ENCODE measurements at regions not wholly inside any gene's neighbourhood (a gene's known extent, or its start where the extent isn't known, plus 50 kb on each side); places are given as distances from the start of the nearest gene placed in this dataset.

DNA sequence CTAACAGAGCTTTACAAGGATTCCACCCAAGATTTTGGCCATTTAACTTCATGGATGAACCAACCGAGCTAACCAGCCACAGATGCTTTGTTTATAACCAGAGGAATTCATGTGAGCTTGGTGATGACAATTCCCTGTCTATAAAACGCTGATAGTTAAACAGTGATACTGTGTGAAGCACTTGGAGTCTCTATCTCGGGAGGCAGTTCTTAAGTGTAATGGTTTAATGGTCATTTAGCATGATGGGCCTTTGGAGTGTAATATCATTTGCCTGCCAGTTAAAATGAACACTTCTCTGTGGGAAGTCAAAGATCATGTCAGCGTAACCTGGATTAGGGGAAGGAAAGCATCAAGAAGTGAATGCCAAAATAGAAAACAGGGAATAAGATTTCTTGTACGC, 368.6 kb upstream of the THRB start:
- ATAC-seq, result no peak
- no peaks in the 10 kb centered on the region for H3K27me3 Mint-ChIP-seq
- no peaks in the 10 kb centered on the region for H3K36me3 Mint-ChIP-seq (ENCODE audit: low read depth)
- TF ChIP-seq, protein P1, sequence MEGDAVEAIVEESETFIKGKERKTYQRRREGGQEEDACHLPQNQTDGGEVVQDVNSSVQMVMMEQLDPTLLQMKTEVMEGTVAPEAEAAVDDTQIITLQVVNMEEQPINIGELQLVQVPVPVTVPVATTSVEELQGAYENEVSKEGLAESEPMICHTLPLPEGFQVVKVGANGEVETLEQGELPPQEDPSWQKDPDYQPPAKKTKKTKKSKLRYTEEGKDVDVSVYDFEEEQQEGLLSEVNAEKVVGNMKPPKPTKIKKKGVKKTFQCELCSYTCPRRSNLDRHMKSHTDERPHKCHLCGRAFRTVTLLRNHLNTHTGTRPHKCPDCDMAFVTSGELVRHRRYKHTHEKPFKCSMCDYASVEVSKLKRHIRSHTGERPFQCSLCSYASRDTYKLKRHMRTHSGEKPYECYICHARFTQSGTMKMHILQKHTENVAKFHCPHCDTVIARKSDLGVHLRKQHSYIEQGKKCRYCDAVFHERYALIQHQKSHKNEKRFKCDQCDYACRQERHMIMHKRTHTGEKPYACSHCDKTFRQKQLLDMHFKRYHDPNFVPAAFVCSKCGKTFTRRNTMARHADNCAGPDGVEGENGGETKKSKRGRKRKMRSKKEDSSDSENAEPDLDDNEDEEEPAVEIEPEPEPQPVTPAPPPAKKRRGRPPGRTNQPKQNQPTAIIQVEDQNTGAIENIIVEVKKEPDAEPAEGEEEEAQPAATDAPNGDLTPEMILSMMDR (IDR thresholded peaks at IDR 0.05), result no peak
- intact Hi-C loops (cut with micrococcal nuclease), result no loop called here
- H3K27ac Mint-ChIP-seq, result no peak overlapping the region
- H3K4me1 Mint-ChIP-seq (ENCODE audit: low read depth), result no peaks in the 10 kb centered on the region
- POLR2A ChIA-PET, result no interaction called here
- no peak overlapping the region for H3K4me3 Mint-ChIP-seq
- DNase-seq, result no peak
- CTCF ChIA-PET, result no interaction called here
- H3K9me3 Mint-ChIP-seq, result peaks cover 4% of the 10 kb centered on the region

DNA sequence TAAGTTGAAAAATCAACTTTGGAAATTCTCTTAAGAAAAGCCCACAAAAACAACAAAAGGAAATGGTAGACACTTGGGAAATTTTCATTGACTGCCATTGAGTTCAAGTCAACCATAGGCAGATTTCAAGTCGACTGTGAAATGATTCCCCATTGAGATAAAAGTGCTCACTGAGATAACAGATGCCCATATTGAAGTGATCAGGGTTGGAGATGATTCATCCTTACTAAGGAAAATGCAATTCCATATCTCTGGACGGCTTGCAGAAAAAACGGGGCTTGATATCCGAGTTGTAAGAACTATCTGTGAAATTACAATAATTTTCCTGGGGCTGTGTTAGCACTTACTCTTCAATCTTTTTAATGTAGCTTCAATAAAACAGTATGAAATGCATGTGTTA, 373.1 kb upstream of the THRB start:
- ChIA-PET CTCF (no interaction called here), POLR2A (no interaction called here)
- Mint-ChIP-seq H3K36me3 (ENCODE audit: low read depth) (no peaks in the 10 kb centered on the region), H3K4me3 (no peak overlapping the region), H3K27ac (no peak overlapping the region), H3K27me3 (no peaks in the 10 kb centered on the region), H3K9me3 (peaks cover 4% of the 10 kb centered on the region), H3K4me1 (ENCODE audit: low read depth) (no peaks in the 10 kb centered on the region)
- intact Hi-C loops (cut with micrococcal nuclease), result no loop called here
- TF ChIP-seq, protein P1 (IDR thresholded peaks at IDR 0.05), result no peak
- ATAC-seq, result no peak
- DNase-seq, result no peak

DNA sequence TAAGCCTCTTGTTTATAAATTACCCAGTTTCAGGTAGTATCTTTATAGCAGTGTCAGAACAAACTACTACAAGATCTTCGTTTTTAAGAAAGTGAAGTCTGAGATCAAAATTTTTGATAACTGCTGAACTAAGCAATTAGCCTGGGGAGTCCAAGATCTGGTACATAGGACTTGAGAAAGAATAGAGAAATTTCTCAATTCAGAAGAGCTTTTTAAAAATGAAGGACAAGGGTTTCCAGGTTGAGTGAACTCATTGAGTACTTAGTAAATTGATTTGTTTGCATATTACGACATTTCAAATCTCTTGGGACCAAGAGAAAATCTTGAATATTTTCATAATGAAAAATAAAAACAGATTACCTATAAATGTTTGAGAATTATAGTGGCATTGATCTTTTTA, 386.6 kb upstream of the THRB start:
- H3K4me1 Mint-ChIP-seq (ENCODE audit: low read depth), result no peaks in the 10 kb centered on the region
- DNase-seq (no peak), ATAC-seq (no peak)
- intact Hi-C loops (cut with micrococcal nuclease), result no loop called here
- no peaks in the 10 kb centered on the region for H3K36me3 Mint-ChIP-seq (ENCODE audit: low read depth)
- H3K4me3 Mint-ChIP-seq, result no peak overlapping the region
- ChIA-PET POLR2A (no interaction called here), CTCF (no interaction called here)
- no peaks in the 10 kb centered on the region for H3K9me3 Mint-ChIP-seq
- no peak overlapping the region for H3K27ac Mint-ChIP-seq
- TF ChIP-seq, protein P1 (IDR thresholded peaks at IDR 0.05), result no peak
- H3K27me3 Mint-ChIP-seq, result no peaks in the 10 kb centered on the region

DNA sequence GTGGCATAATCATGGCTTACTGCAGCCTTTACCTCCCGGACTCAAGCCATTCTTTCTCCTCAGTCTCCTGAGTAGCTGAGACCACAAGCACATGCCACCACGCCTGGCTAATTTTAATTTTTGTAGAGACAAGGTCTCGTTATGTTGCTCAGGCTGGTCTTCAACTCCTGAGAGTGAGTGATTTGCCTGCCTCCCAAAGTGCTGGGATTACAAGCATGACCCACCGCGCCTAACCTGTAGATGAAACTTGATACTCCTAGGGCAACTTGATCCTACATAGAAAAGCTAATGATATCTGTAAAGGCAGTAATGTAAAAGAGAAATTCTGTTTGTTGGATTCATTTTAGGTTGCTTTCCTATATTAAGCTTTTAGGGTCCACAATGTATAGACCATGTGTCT, 391.9 kb upstream of the THRB start:
- TF ChIP-seq, protein P1 (IDR thresholded peaks at IDR 0.05), result no peak
- Mint-ChIP-seq H3K27me3 (no peaks in the 10 kb centered on the region), H3K36me3 (ENCODE audit: low read depth) (no peaks in the 10 kb centered on the region), H3K27ac (no peak overlapping the region), H3K9me3 (no peaks in the 10 kb centered on the region), H3K4me1 (ENCODE audit: low read depth) (no peaks in the 10 kb centered on the region), H3K4me3 (no peak overlapping the region)
- ChIA-PET CTCF (no interaction called here), POLR2A (no interaction called here)
- ATAC-seq (no peak), DNase-seq (no peak)
- intact Hi-C loops (cut with micrococcal nuclease), result no loop called here

DNA sequence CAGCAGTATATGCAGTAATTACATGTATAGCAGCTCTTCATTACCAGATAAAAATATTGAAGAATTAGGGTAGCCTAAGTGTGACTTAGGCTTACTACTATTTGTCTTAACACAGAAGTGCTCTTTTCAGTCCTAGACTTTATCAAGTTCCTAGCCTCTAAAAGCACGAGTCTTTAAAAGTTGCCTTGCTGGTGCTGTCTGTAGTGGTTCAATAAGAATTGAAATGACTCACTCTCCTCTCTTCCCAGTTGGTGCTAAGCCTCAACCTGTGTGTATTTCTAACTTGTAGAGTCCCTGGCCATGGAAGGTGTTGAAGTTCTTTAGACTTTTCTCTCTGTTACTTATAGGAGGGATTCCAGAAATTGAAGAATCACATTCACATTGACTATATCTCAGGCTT, 395.4 kb upstream of the THRB start:
- DNase-seq (no peak), ATAC-seq (no peak)
- no peaks in the 10 kb centered on the region for H3K36me3 Mint-ChIP-seq (ENCODE audit: low read depth)
- H3K9me3 Mint-ChIP-seq, result peaks cover 2% of the 10 kb centered on the region
- TF ChIP-seq, protein P1 (IDR thresholded peaks at IDR 0.05), result no peak
- H3K4me1 Mint-ChIP-seq (ENCODE audit: low read depth), result no peaks in the 10 kb centered on the region
- H3K27me3 Mint-ChIP-seq, result no peaks in the 10 kb centered on the region
- POLR2A ChIA-PET, result no interaction called here
- H3K4me3 Mint-ChIP-seq, result no peak overlapping the region
- intact Hi-C loops (cut with micrococcal nuclease), result no loop called here
- no peak overlapping the region for H3K27ac Mint-ChIP-seq
- CTCF ChIA-PET, result no interaction called here

Measured in activated CD8-positive, alpha-beta T cell treated with anti-CD3 and anti-CD28 coated beads for 36 hours (primary cell).